ENCODE measurements at regions not wholly inside any gene's neighbourhood (a gene's known extent, or its start where the extent isn't known, plus 50 kb on each side); places are given as distances from the start of the nearest gene placed in this dataset.

- Mint-ChIP-seq H3K4me3 (no peak overlapping the region), H3K36me3 (ENCODE audit: low read depth) (no peaks in the 10 kb centered on the region), H3K27me3 (ENCODE audit: low read depth) (no peaks in the 10 kb centered on the region)
Measured at GRCh38 chr15:37219211-37219701, 118.9 kb upstream of the MEIS2 start.

GRCh38 chr15:37220949-37221670, 120.8 kb upstream of the MEIS2 start:
- no peaks in the 10 kb centered on the region for H3K27me3 Mint-ChIP-seq (ENCODE audit: low read depth)
- H3K4me3 Mint-ChIP-seq = no peak overlapping the region
- H3K9me3 Mint-ChIP-seq = no peaks in the 10 kb centered on the region
- H3K4me1 Mint-ChIP-seq = no peaks in the 10 kb centered on the region
- TF ChIP-seq, protein P1, sequence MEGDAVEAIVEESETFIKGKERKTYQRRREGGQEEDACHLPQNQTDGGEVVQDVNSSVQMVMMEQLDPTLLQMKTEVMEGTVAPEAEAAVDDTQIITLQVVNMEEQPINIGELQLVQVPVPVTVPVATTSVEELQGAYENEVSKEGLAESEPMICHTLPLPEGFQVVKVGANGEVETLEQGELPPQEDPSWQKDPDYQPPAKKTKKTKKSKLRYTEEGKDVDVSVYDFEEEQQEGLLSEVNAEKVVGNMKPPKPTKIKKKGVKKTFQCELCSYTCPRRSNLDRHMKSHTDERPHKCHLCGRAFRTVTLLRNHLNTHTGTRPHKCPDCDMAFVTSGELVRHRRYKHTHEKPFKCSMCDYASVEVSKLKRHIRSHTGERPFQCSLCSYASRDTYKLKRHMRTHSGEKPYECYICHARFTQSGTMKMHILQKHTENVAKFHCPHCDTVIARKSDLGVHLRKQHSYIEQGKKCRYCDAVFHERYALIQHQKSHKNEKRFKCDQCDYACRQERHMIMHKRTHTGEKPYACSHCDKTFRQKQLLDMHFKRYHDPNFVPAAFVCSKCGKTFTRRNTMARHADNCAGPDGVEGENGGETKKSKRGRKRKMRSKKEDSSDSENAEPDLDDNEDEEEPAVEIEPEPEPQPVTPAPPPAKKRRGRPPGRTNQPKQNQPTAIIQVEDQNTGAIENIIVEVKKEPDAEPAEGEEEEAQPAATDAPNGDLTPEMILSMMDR (IDR thresholded peaks at IDR 0.05; ENCODE audit: unreplicated experiment in 3 of 3) = no peak
- H3K36me3 Mint-ChIP-seq (ENCODE audit: low read depth) = no peaks in the 10 kb centered on the region
- no peak overlapping the region for H3K27ac Mint-ChIP-seq

More at GRCh38 chr15:37219211-37219701, 118.9 kb upstream of the MEIS2 start:
- Mint-ChIP-seq H3K9me3 (peaks cover 10% of the 10 kb centered on the region), H3K27ac (no peak overlapping the region), H3K4me1 (no peaks in the 10 kb centered on the region)
- TF ChIP-seq, protein P1 (IDR thresholded peaks at IDR 0.05; ENCODE audit: unreplicated experiment in 3 of 3) = no peak

GRCh38 chr15:37221671-37222145, 121.4 kb upstream of the MEIS2 start:
- Mint-ChIP-seq H3K27ac (no peak overlapping the region), H3K4me1 (no peaks in the 10 kb centered on the region), H3K27me3 (ENCODE audit: low read depth) (no peaks in the 10 kb centered on the region), H3K36me3 (ENCODE audit: low read depth) (no peaks in the 10 kb centered on the region), H3K9me3 (no peaks in the 10 kb centered on the region), H3K4me3 (no peak overlapping the region)
- TF ChIP-seq, protein P1 (IDR thresholded peaks at IDR 0.05; ENCODE audit: unreplicated experiment in 3 of 3) = no peak

- TF ChIP-seq, protein P1 (IDR thresholded peaks at IDR 0.05; ENCODE audit: unreplicated experiment in 3 of 3) = no peak
- Mint-ChIP-seq H3K27ac (no peak overlapping the region), H3K36me3 (ENCODE audit: low read depth) (no peaks in the 10 kb centered on the region), H3K4me3 (no peak overlapping the region), H3K4me1 (no peaks in the 10 kb centered on the region), H3K9me3 (no peaks in the 10 kb centered on the region), H3K27me3 (ENCODE audit: low read depth) (no peaks in the 10 kb centered on the region)
Measured at GRCh38 chr15:37223089-37223488, 122.7 kb upstream of the MEIS2 start.

- Mint-ChIP-seq H3K9me3 (peaks cover 8% of the 10 kb centered on the region), H3K4me1 (no peaks in the 10 kb centered on the region), H3K4me3 (no peak overlapping the region), H3K36me3 (ENCODE audit: low read depth) (no peaks in the 10 kb centered on the region), H3K27me3 (ENCODE audit: low read depth) (no peaks in the 10 kb centered on the region), H3K27ac (no peak overlapping the region)
- TF ChIP-seq, protein P1 (IDR thresholded peaks at IDR 0.05; ENCODE audit: unreplicated experiment in 3 of 3) = no peak
Measured at GRCh38 chr15:37229855-37230619, 129.7 kb upstream of the MEIS2 start.

All from nephron (organoid).